Endothelial cell of umbilical vein (primary cell): ENCODE measurements at regions not wholly inside any gene's neighbourhood (a gene's known extent, or its start where the extent isn't known, plus 50 kb on each side); places are given as distances from the start of the nearest gene placed in this dataset.

ENCODE experiments used
- BruUV-seq: library from RNA; stranded (reverse); fragments of 400-500 nt; replicated peaks from 2 replicates; lab custom pipeline; 2021; lab: Mats Ljungman, UMichigan
- CTCF ChIA-PET: fragments of 300-600, 350-600 bp; sonication (Branson Sonifier 250); formaldehyde crosslinking; loops from one replicate; lab custom pipeline; 2021; ENCODE audit warnings: antibody characterized with exemption, inconsistent platforms; lab: Charles Lee
- POLR2A ChIA-PET: fragments of 300-600, 350-600 bp; sonication (Branson Sonifier 250); formaldehyde crosslinking; loops from one replicate; lab custom pipeline; 2021; ENCODE audit warnings: antibody characterized with exemption, inconsistent platforms; lab: Charles Lee
- DNase-seq: peaks from one replicate; pipeline ENCODE4 v3.0.0-alpha.2; 2011; ENCODE audit warnings: low read depth, low spot score
- FAIRE-seq: peaks from 2 replicates; lab custom pipeline; 2011; peaks lifted over from hg19 to GRCh38; lab: Jason Lieb, UNC
- H2AFZ ChIP-seq: 2 replicates; pipeline ENCODE4 v1.6.0; 2012; ENCODE audit warnings: low read depth, low read length, control low read depth, inconsistent platforms
- H3K27ac ChIP-seq: 2 replicates; pipeline ENCODE4 v1.5.1; 2011; ENCODE audit warnings: low read depth, mild to moderate bottlenecking, control low read depth, low read length, moderate library complexity; ENCODE audit not compliant: insufficient read depth
- H3K27me3 ChIP-seq, 2 experiments: 2 replicates each; pipeline versions ENCODE4 v1.6.0 to v1.6.1; 2011; ENCODE audit warnings: low read length in 2 of 2, mixed read lengths in 1 of 2; ENCODE audit not compliant: control insufficient read depth in 2 of 2, insufficient read depth in 2 of 2
- H3K36me3 ChIP-seq, 2 experiments: 2 replicates in 1 of 2; 3 replicates in 1 of 2; pipeline ENCODE4 v1.5.1; 2011; ENCODE audit warnings: low read length in 2 of 2, mild to moderate bottlenecking in 1 of 2, moderate library complexity in 1 of 2; ENCODE audit not compliant: control insufficient read depth in 2 of 2, insufficient read depth in 2 of 2; ENCODE audit errors: extremely low read depth in 1 of 2
- H3K4me1 ChIP-seq: 3 replicates; pipeline ENCODE4 v1.5.1; 2011; ENCODE audit warnings: mild to moderate bottlenecking, low read length; ENCODE audit not compliant: control insufficient read depth, insufficient read depth; ENCODE audit errors: extremely low read depth
- H3K4me2 ChIP-seq: 2 replicates; pipeline ENCODE4 v1.6.1; 2011; ENCODE audit warnings: low read length, control low read depth, mixed read lengths; ENCODE audit not compliant: insufficient read depth
- H3K4me3 ChIP-seq, 3 experiments: fragments of 200-600 bp in 1 of 3; sonication (generic), shearing (Covaris generic) in 1 of 3; replicated peaks in 1 of 3; 2 replicates each; pipeline ENCODE4 v1.5.1; 2011 to 2016; ENCODE audit warnings: control low read depth in 3 of 3, low read length in 3 of 3, mild to moderate bottlenecking in 2 of 3, inconsistent platforms in 1 of 3, low read depth in 1 of 3, moderate library complexity in 1 of 3; ENCODE audit not compliant: insufficient read depth in 1 of 3
- H3K79me2 ChIP-seq: 2 replicates; pipeline ENCODE4 v1.6.0; 2012; ENCODE audit warnings: low read length, inconsistent platforms; ENCODE audit not compliant: control insufficient read depth, insufficient read depth
- H3K9ac ChIP-seq: replicated peaks from 2 replicates; pipeline ENCODE3; 2011; ENCODE audit warnings: low read length, control low read depth; ENCODE audit not compliant: insufficient read depth; ENCODE audit errors: extremely low read depth
- H3K9me1 ChIP-seq: replicated peaks from 3 replicates; pipeline ENCODE4 v1.6.0; 2011; ENCODE audit warnings: mild to moderate bottlenecking, low read length; ENCODE audit not compliant: control insufficient read depth, insufficient read depth; ENCODE audit errors: extremely low read depth
- H3K9me3 ChIP-seq: replicated peaks from 2 replicates; pipeline ENCODE4 v1.5.1; 2012; ENCODE audit warnings: low read length, inconsistent platforms; ENCODE audit not compliant: control insufficient read depth, insufficient read depth
- H4K20me1 ChIP-seq: replicated peaks from 2 replicates; pipeline ENCODE3; 2011; ENCODE audit warnings: mild to moderate bottlenecking, low read length; ENCODE audit not compliant: control insufficient read depth, insufficient read depth; ENCODE audit errors: extremely low read depth
- CTCF ChIP-seq, 2 donors: IDR thresholded peaks; 1 replicate in 1 of 2; 2 replicates in 1 of 2; pipeline ENCODE4 v1.5.1; 2011; ENCODE audit warnings: low read length in 2 of 2, mild to moderate bottlenecking in 2 of 2, moderate library complexity in 2 of 2, control low read depth in 1 of 2, inconsistent platforms in 1 of 2, low read depth in 1 of 2; ENCODE audit not compliant: insufficient read depth in 1 of 2; ENCODE audit errors: extremely low read depth in 1 of 2
- EZH2 ChIP-seq: IDR thresholded peaks from 2 replicates; pipeline ENCODE4 v1.6.1; 2012; ENCODE audit warnings: borderline replicate concordance, low read depth, mild to moderate bottlenecking, moderate library complexity, low read length, inconsistent platforms; ENCODE audit not compliant: severe bottlenecking
- FOS ChIP-seq: IDR thresholded peaks from 2 replicates; pipeline ENCODE4 v1.6.1; 2011; ENCODE audit warnings: mild to moderate bottlenecking, low read length, moderate library complexity, borderline replicate concordance; ENCODE audit not compliant: insufficient read depth
- GATA2 ChIP-seq: IDR thresholded peaks from 2 replicates; pipeline ENCODE4 v1.7.0; 2011; ENCODE audit warnings: low read depth, mild to moderate bottlenecking, moderate library complexity, mixed read lengths, low read length; ENCODE audit not compliant: insufficient read length, insufficient read depth
- JUN ChIP-seq: IDR thresholded peaks from 2 replicates; pipeline ENCODE4 v1.6.1; 2011; ENCODE audit warnings: borderline replicate concordance, low read depth; ENCODE audit not compliant: insufficient read length, insufficient read depth
- MAX ChIP-seq: IDR thresholded peaks from 2 replicates; pipeline ENCODE4 v1.6.1; 2011; ENCODE audit not compliant: insufficient read depth, insufficient read length
- MYC ChIP-seq: IDR thresholded peaks from one replicate; pipeline ENCODE4 v1.6.1; 2011; ENCODE audit warnings: mild to moderate bottlenecking, low read depth, low read length
- POLR2A ChIP-seq: IDR thresholded peaks from 2 replicates; pipeline ENCODE4 v1.6.1; 2012; ENCODE audit warnings: low read depth, mild to moderate bottlenecking, control low read depth, low read length
- POLR2AphosphoS5 ChIP-seq: IDR thresholded peaks from 2 replicates; pipeline ENCODE4 v1.6.1; 2012; ENCODE audit warnings: low read depth, mild to moderate bottlenecking, control low read depth, low read length, moderate library complexity; ENCODE audit not compliant: insufficient read depth
- dilution Hi-C: fragments of 300-500 bp; cut with MboI; formaldehyde crosslinking; loops from one replicate; pipeline ENCODE4 v1.15.0; 2019; ENCODE audit warnings: low sequenced_read_pairs; ENCODE audit not compliant: extremely low pct_ligation_motif_present
- intact Hi-C: fragments of 100-400 bp; cut with micrococcal nuclease; formaldehyde crosslinking; loops from one replicate; pipeline ENCODE4 v1.10.0; 2022

GRCh38 chr3:162087361-162087760 is 590.8 kb downstream of the OTOL1 start:
- H3K27me3 ChIP-seq, result no peaks in the 10 kb centered on the region
- H3K9me3 ChIP-seq, result no peaks in the 10 kb centered on the region
- BruUV-seq, result no TSS peak
- H3K4me2 ChIP-seq, result no peak overlapping the region
- ChIA-PET POLR2A (no interaction called here), CTCF (interaction anchor here (0.7 to 1.7 kb wide), 3 partner anchors 13 to 71 kb away, joined by 3 to 4 read pairs (median 3); no protein-coding TSS in a partner anchor)
- no peak overlapping the region for H2AFZ ChIP-seq
- DNase-seq (no peak), FAIRE-seq (no peak)
- H3K27ac ChIP-seq, result no peak overlapping the region
- H3K4me3 ChIP-seq, result no peak overlapping the region
- H3K36me3 ChIP-seq, result no peaks in the 10 kb centered on the region
- H4K20me1 ChIP-seq, result no peaks in the 10 kb centered on the region
- H3K9me1 ChIP-seq, result no peaks in the 10 kb centered on the region
- dilution Hi-C loops (no loop called here), intact Hi-C loops (no loop called here)
- H3K9ac ChIP-seq, result no peak overlapping the region
- no peaks in the 10 kb centered on the region for H3K4me1 ChIP-seq
- no peaks in the 10 kb centered on the region for H3K79me2 ChIP-seq
- TF ChIP-seq POLR2AphosphoS5 (no peak), EZH2 (no peak), POLR2A (no peak), MAX (no peak), JUN (no peak), FOS (no peak), GATA2 (no peak), CTCF (IDR thresholded peaks at IDR 0.05; ENCODE audit: extremely low read depth in 1 of 2, insufficient read depth in 1 of 2, low read depth in 1 of 2, low read length in 2 of 2) (no peak), MYC (no peak)
